Left ventricle myocardium superior (tissue), 1 donor: ENCODE measurements at regions not wholly inside any gene's neighbourhood (a gene's known extent, or its start where the extent isn't known, plus 50 kb on each side); places are given as distances from the start of the nearest gene placed in this dataset.
"Not testable (repeated sequence)": the region's sequence is repeated elsewhere in the genome, so short reads cannot be mapped to it uniquely, and the experiment has no call there.

ENCODE experiments used
- ATAC-seq: fragments of 200-7000 bp; cut with Tn5 transposase; one replicate; pipeline ENCODE4 v1.9.1; 2020; ENCODE audit warnings: mild to moderate bottlenecking, moderate library complexity
- DNase-seq: peaks from one replicate; pipeline ENCODE4 v3.0.0-alpha.2; 2020
- intact Hi-C: fragments of 100-400 bp; cut with micrococcal nuclease; formaldehyde crosslinking; loops from one replicate; pipeline ENCODE4 v1.11.0; 2022
- donor health status: DM: no; HTN: yes; CAD: no; lungs with severe emphysema.

DNA sequence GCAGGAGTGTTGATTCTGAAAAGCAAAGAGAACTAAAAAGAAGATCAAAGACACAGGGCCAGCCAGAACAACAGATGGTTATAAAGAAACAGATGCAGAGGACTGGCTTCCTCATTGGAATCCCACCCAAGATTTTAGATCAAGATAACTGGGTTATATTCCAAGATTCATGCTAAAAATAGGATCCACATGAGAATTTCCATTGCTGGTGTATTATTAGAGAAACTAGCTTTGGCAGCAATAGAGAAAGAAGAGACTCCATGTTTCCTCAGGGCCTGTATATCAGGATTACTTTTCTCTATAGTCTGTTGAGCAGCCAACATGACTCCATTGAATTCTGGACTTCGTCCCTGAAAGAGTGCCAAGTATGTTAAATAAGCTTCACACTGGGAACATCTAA lies 367.3 kb downstream of the TUSC1 start:
- DNase-seq, result no peak
- intact Hi-C loops, result no loop called here
- ATAC-seq, result no peak

DNA sequence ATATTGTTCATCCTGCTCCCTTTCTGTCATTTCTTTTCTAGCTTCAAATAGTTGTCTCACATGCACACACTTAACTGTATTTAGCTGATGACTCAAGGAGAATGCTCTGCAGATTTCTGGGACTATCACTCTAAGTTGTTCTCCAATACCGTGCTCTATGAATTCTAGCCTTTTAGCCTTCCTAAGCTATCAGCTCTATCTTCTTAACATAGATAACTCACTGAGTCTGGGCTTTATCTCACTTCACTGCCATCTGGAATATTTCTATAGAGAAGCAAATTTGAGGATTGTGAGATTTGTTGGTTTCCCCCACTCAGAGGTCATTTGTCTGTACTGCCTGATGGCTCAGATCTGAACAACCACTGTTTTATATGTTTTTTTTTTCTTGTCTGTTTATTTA lies 369.7 kb downstream of the TUSC1 start:
- ATAC-seq (no peak), DNase-seq (no peak)
- intact Hi-C loops, result no loop called here

- DNase-seq (no peak), ATAC-seq (no peak)
- intact Hi-C loops, result no loop called here
These were observed 375.6 kb downstream of the TUSC1 start for GRCh38 chr9:25302601-25303000.

DNA sequence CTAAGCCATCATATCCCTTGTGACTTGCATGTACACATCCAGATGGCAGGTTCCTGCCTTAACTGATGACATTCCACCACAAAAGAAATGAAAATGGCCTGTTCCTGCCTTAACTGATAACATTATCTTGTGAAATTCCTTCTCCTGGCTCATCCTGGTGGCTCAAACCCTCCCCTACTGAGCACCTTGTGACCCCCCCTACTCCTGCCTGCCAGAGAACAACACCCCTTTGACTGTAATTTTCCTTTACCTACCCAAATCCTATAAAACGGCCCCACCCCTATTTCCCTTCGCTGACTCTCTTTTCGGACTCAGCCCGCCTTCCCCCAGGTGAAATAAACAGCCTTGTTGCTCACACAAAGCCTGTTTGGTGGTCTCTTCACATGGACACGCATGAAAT lies 390.0 kb downstream of the TUSC1 start:
- intact Hi-C loops, DNase-seq, ATAC-seq: not testable (repeated sequence)

GRCh38 chr9:25284365-25284764 lies 393.9 kb downstream of the TUSC1 start:
- DNase-seq (no peak), ATAC-seq (no peak)
- intact Hi-C loops, result no loop called here

DNA sequence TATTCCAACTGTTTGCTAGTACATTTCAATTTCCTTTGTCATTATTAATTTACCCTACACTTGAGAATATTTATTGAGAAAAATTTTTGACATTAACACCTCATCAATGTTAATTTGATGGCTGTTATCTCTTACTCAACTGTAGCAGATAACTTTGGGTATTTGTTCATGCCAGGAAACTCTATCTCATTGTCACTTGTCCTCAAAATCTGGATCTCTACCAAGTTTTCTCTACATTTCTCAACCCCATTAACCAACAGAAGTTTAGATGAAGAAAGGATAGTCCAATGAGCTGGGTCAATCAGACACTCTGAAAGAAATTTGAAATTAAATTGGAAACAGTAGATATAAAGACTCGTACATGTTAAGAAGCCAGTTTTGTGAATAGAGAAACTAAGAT lies 395.3 kb downstream of the TUSC1 start:
- intact Hi-C loops, result no loop called here
- no peak for ATAC-seq
- DNase-seq, result no peak

DNA sequence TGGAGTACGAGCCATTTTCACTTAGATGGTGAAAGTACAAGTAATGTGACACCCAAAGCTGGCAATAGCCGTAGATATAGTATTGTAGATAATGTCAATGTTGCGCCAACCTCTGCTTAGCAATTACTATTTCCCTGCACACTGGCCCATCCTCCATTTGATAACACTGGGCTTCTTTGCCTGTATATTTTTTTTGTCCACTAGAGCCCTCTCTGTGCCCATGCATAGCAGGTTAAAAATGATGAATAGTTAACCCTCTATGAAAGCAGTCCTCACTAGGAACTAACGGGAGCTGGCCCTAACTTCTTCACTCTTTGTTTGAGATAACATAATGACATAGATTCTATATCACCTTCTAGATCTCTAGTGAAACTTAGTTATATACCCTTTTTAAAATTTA lies 416.8 kb downstream of the TUSC1 start:
- intact Hi-C loops, result no loop called here
- DNase-seq (no peak), ATAC-seq (no peak)

GRCh38 chr9:25260046-25260445 lies 418.2 kb downstream of the TUSC1 start:
- intact Hi-C loops, result no loop called here
- no peak for DNase-seq
- ATAC-seq, result no peak

- ATAC-seq (no peak), DNase-seq (no peak)
- intact Hi-C loops, result no loop called here
These were observed 423.0 kb downstream of the TUSC1 start for GRCh38 chr9:25255216-25255615.

- intact Hi-C loops, result no loop called here
- DNase-seq (no peak), ATAC-seq (no peak)
These were observed 424.2 kb downstream of the TUSC1 start for GRCh38 chr9:25254051-25254450.

GRCh38 chr9:25241421-25241820 lies 436.8 kb downstream of the TUSC1 start:
- no peak for ATAC-seq
- intact Hi-C loops, result no loop called here
- DNase-seq, result no peak

- DNase-seq (no peak), ATAC-seq (no peak)
- intact Hi-C loops, result no loop called here
These were observed 451.1 kb downstream of the TUSC1 start for GRCh38 chr9:25226901-25227686.

- ATAC-seq (no peak), DNase-seq (no peak)
- intact Hi-C loops, result no loop called here
These were observed 452.1 kb downstream of the TUSC1 start for GRCh38 chr9:25225938-25226760.

DNA sequence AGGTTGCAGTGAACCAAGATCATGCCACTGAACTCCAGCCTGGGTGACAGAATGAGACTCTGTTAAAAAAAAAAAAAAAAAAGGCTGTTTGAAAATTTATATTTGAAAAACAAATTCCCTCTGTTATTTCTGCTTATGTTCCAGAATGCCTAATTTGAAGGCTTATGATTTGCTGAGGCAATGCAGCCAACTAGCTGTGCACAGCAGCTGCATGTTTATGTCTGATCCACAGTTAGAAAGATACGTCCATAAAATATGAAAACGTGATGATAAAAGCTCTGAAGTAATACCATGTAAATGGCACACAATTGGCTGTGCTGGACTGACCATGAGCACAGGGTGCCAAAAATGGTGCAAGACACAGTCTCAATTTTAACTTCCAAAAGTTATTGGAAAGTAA lies 453.2 kb downstream of the TUSC1 start:
- ATAC-seq (no peak), DNase-seq (no peak)
- intact Hi-C loops, result no loop called here

DNA sequence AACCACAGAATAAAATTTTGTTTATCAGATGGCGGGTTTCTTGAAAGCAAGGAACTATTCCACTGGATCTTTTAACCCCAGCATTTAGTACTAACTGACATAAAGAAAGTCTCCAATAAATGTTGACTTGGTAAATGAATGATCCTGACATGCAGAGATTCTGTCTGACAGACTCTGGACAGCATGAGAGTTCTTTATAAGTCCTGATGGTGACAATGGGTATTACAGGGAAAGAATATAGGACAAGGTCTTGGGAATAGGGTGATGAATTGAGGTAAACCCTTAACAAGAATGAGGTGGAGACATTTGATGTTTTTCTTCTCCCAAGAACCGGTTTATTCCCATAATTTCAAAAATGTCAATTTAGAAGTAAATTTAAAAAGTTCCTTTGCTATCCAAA lies 453.9 kb downstream of the TUSC1 start:
- no peak for ATAC-seq
- intact Hi-C loops, result no loop called here

DNA sequence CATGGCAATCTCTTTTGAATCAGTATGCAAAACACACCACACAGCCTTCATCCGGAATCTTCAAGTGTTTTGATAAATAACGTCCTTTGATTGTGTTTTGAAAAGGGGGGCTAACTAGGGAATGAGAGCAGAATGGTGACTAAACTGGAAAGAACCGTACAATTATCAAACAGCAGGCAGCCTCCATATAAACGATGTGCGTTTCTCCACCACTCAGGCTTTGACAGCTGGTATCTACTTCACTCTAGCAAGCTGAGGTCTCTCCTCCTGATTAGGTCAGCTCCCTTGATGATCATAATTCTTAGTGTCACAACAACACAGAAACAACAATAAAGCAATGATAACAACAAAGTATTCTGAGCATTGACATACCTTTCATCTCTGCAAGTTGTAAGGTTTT lies 465.9 kb downstream of the TUSC1 start:
- intact Hi-C loops, result no loop called here
- DNase-seq (no peak), ATAC-seq (no peak)

More for the DNA sequence above, 453.9 kb downstream of the TUSC1 start:
- DNase-seq, result no peak

- ATAC-seq (no peak), DNase-seq (no peak)
- intact Hi-C loops, result no loop called here
These were observed 470.6 kb downstream of the TUSC1 start for GRCh38 chr9:25207402-25208195.

GRCh38 chr9:25206027-25206426 lies 472.2 kb downstream of the TUSC1 start:
- no peak for ATAC-seq
- DNase-seq, result peak; percentile 16
- intact Hi-C loops, result no loop called here

DNA sequence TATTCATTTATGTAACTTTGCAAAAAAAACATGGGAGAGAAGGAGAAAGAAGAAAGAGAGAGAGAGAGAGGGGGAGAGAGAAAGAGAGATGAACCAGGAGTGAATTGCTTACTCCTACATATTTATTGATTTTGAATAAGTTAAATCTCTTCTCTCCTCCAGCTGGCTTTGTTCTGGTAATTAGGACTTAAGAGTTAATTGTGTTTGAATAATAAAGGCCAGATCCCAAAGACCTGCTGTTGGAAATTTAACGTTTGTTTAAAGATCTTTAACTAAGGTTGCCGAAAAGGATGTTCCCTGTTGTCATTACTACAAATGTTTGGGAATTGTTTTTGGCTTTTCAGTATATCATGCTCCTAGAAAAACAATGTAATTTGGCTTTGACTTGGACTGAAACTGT lies 473.0 kb downstream of the TUSC1 start:
- ATAC-seq (no peak), DNase-seq (no peak)
- intact Hi-C loops, result no loop called here

DNA sequence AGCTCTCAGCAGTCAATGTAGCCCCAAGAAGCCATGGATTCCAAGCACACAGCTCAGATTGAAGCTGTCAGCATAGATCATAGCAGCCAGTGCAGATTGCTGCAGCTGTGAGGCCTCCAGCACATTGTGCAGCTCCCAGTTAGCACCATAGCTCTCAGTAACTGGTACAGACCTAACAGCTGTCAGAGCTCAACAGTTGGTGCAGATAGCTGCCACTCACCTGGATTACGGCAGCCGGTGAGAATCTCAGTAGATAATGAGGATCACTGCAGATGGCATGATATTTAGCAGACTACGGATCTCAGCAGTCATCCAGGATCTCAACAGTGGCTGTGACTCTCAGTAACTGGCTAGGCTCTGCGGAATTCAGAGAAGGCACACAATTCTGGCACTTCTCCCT lies 500.4 kb downstream of the TUSC1 start:
- intact Hi-C loops, result no loop called here
- no peak for ATAC-seq
- no peak for DNase-seq
